ENCODE measurements at regions not wholly inside any gene's neighbourhood (a gene's known extent, or its start where the extent isn't known, plus 50 kb on each side); places are given as distances from the start of the nearest gene placed in this dataset.

- no peak for DNase-seq (ENCODE audit: low spot score in 2 of 2, unreplicated experiment in 2 of 2)
- no peak overlapping the region for H3K27ac Mint-ChIP-seq
- no peaks in the 10 kb centered on the region for H3K27me3 Mint-ChIP-seq (ENCODE audit: low read depth)
- peaks cover 4% of the 10 kb centered on the region for H3K9me3 Mint-ChIP-seq
- H3K36me3 Mint-ChIP-seq: no peaks in the 10 kb centered on the region
- no peak overlapping the region for H3K4me3 Mint-ChIP-seq
- TF ChIP-seq, protein P1, sequence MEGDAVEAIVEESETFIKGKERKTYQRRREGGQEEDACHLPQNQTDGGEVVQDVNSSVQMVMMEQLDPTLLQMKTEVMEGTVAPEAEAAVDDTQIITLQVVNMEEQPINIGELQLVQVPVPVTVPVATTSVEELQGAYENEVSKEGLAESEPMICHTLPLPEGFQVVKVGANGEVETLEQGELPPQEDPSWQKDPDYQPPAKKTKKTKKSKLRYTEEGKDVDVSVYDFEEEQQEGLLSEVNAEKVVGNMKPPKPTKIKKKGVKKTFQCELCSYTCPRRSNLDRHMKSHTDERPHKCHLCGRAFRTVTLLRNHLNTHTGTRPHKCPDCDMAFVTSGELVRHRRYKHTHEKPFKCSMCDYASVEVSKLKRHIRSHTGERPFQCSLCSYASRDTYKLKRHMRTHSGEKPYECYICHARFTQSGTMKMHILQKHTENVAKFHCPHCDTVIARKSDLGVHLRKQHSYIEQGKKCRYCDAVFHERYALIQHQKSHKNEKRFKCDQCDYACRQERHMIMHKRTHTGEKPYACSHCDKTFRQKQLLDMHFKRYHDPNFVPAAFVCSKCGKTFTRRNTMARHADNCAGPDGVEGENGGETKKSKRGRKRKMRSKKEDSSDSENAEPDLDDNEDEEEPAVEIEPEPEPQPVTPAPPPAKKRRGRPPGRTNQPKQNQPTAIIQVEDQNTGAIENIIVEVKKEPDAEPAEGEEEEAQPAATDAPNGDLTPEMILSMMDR (IDR thresholded peaks at IDR 0.05; ENCODE audit: unreplicated experiment): no peak
- peaks cover 10% of the 10 kb centered on the region for H3K4me1 Mint-ChIP-seq
These were observed 114.7 kb downstream of the TRAPPC11 start for GRCh38 chr4:183773790-183774189.

- H3K4me1 Mint-ChIP-seq: peaks cover 15% of the 10 kb centered on the region
- TF ChIP-seq, protein P1 (IDR thresholded peaks at IDR 0.05; ENCODE audit: unreplicated experiment): no peak
- H3K27me3 Mint-ChIP-seq (ENCODE audit: low read depth): no peaks in the 10 kb centered on the region
- H3K27ac Mint-ChIP-seq: no peak overlapping the region
- no peaks in the 10 kb centered on the region for H3K36me3 Mint-ChIP-seq
- peaks cover 3% of the 10 kb centered on the region for H3K9me3 Mint-ChIP-seq
- no peak overlapping the region for H3K4me3 Mint-ChIP-seq
- no peak for DNase-seq (ENCODE audit: low spot score in 2 of 2, unreplicated experiment in 2 of 2)
These were observed 121.8 kb upstream of the STOX2 start for GRCh38 chr4:183783306-183783705.

GRCh38 chr4:183783991-183784553 lies 121.0 kb upstream of the STOX2 start:
- DNase-seq (ENCODE audit: low spot score in 2 of 2, unreplicated experiment in 2 of 2): no peak
- H3K27me3 Mint-ChIP-seq (ENCODE audit: low read depth): no peaks in the 10 kb centered on the region
- TF ChIP-seq, protein P1 (IDR thresholded peaks at IDR 0.05; ENCODE audit: unreplicated experiment): no peak
- peaks cover 4% of the 10 kb centered on the region for H3K9me3 Mint-ChIP-seq
- no peak overlapping the region for H3K4me3 Mint-ChIP-seq
- H3K27ac Mint-ChIP-seq: peak overlapping the region; percentile 50
- H3K36me3 Mint-ChIP-seq: no peaks in the 10 kb centered on the region
- H3K4me1 Mint-ChIP-seq: peaks cover 15% of the 10 kb centered on the region

DNA sequence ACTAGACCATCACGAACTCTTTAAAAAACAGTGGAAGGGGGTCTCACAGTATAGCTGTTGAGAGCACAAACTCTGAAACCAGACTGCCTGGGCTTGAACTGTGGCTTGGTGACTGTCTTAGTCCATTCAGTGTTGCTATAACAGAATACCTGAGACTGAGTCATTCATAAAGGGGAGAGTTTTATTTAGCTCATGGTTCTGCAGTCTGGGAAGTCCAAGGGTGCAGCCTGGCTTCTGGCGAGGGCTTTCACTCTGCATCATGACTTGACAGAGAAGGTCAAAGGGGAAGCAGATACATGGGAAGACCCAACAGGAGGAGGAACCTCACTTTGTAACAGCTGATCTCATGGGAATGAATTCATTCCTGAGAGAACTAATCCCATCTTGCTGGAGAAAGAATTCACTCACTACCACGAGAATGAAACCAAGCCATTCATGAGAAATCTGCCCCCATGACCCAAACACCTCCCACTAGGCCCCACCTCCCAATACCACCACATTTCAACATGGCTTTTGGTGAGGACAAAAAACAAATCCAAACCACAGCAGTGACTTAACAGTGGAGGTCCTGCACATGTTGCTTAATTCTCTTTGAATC lies 116.7 kb upstream of the STOX2 start:
- no peaks in the 10 kb centered on the region for H3K27me3 Mint-ChIP-seq (ENCODE audit: low read depth)
- H3K9me3 Mint-ChIP-seq: peaks cover 25% of the 10 kb centered on the region
- DNase-seq (ENCODE audit: low spot score in 2 of 2, unreplicated experiment in 2 of 2): no peak
- H3K36me3 Mint-ChIP-seq: peaks cover 6% of the 10 kb centered on the region
- no peak overlapping the region for H3K4me3 Mint-ChIP-seq
- H3K27ac Mint-ChIP-seq: no peak overlapping the region
- H3K4me1 Mint-ChIP-seq: peaks cover 12% of the 10 kb centered on the region
- TF ChIP-seq, protein P1 (IDR thresholded peaks at IDR 0.05; ENCODE audit: unreplicated experiment): no peak

DNA sequence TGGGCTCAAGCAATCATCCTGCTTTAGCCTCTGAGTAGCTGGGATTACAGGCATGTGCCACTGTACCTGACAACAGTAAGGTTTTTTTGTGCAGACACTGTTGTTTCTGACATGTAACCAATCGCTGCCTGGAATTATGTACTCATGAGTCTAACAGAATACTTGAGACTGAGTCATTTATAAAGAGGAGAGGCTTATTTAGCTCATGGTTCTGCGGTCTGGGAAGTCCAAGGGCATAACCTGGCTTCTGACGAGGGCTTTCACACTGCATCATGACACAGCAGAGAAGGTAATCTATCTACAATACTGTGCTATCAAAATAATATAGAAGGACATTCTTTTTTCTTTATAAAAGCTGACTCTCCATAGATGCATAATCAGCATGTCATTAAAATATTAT lies 115.5 kb upstream of the STOX2 start:
- no peak for DNase-seq (ENCODE audit: low spot score in 2 of 2, unreplicated experiment in 2 of 2)
- Mint-ChIP-seq H3K27ac (no peak overlapping the region), H3K27me3 (ENCODE audit: low read depth) (no peaks in the 10 kb centered on the region), H3K4me1 (peaks cover 6% of the 10 kb centered on the region), H3K4me3 (no peak overlapping the region), H3K9me3 (peaks cover 36% of the 10 kb centered on the region), H3K36me3 (peaks cover 13% of the 10 kb centered on the region)
- TF ChIP-seq, protein P1 (IDR thresholded peaks at IDR 0.05; ENCODE audit: unreplicated experiment): no peak
